MM.1S (cell line): ENCODE measurements at regions not wholly inside any gene's neighbourhood (a gene's known extent, or its start where the extent isn't known, plus 50 kb on each side); places are given as distances from the start of the nearest gene placed in this dataset.

Source experiments
- DNase-seq: peaks from one replicate; pipeline ENCODE4 v3.0.0-alpha.2; 2015
- H2AFZ ChIP-seq: fragments of 300-600 bp; sonication (generic); 2 replicates; pipeline ENCODE4 v1.6.0; 2016; ENCODE audit warnings: antibody characterized with exemption, low read length
- H3F3A ChIP-seq: fragments of 300-600 bp; sonication (generic); 2 replicates; pipeline ENCODE4 v1.6.1; 2016; ENCODE audit warnings: mild to moderate bottlenecking, antibody characterized with exemption, low read length, moderate library complexity, mixed read lengths; ENCODE audit not compliant: insufficient read depth
- H3K27ac ChIP-seq: fragments of 300-600 bp; sonication (generic); 2 replicates; pipeline ENCODE4 v1.5.1; 2016; ENCODE audit warnings: mild to moderate bottlenecking, low read length
- H3K27me3 ChIP-seq: fragments of 300-600 bp; sonication (generic); replicated peaks from 2 replicates; pipeline ENCODE4 v1.6.0; 2016; ENCODE audit warnings: low read length; ENCODE audit not compliant: insufficient read depth
- H3K36me3 ChIP-seq: fragments of 300-600 bp; sonication (generic); replicated peaks from 2 replicates; pipeline ENCODE4 v1.6.1; 2016; ENCODE audit warnings: mild to moderate bottlenecking, low read length, mixed read lengths; ENCODE audit not compliant: insufficient read depth
- H3K4me1 ChIP-seq: fragments of 300-600 bp; sonication (generic); 2 replicates; pipeline ENCODE4 v1.6.1; 2016; ENCODE audit warnings: low read length, mixed read lengths
- H3K4me2 ChIP-seq: fragments of 300-600 bp; sonication (generic); 2 replicates; pipeline ENCODE4 v1.6.0; 2016; ENCODE audit warnings: low read depth, low read length
- H3K4me3 ChIP-seq: fragments of 300-600 bp; sonication (generic); 2 replicates; pipeline ENCODE4 v1.5.1; 2016; ENCODE audit warnings: low read length, mixed read lengths
- H3K79me2 ChIP-seq: fragments of 300-600 bp; sonication (generic); 2 replicates; pipeline ENCODE4 v1.6.1; 2016; ENCODE audit warnings: mixed run types, low read length, mixed read lengths
- H3K9ac ChIP-seq: fragments of 300-600 bp; sonication (generic); 2 replicates; pipeline ENCODE4 v1.6.1; 2016; ENCODE audit warnings: low read length, mixed read lengths
- H3K9me2 ChIP-seq: fragments of 300-600 bp; sonication (generic); replicated peaks from 2 replicates; pipeline ENCODE4 v1.6.1; 2016; ENCODE audit warnings: mild to moderate bottlenecking, low read length, mixed read lengths; ENCODE audit not compliant: insufficient read depth
- H3K9me3 ChIP-seq: fragments of 300-600 bp; sonication (generic); replicated peaks from 2 replicates; pipeline ENCODE4 v1.6.1; 2016; ENCODE audit warnings: mild to moderate bottlenecking, low read length, mixed read lengths; ENCODE audit not compliant: insufficient read depth
- H4K20me1 ChIP-seq: fragments of 300-600 bp; sonication (generic); 2 replicates; pipeline ENCODE4 v1.6.1; 2016; ENCODE audit warnings: mild to moderate bottlenecking, low read length, moderate library complexity, mixed read lengths; ENCODE audit not compliant: insufficient read depth
- CTCF ChIP-seq: fragments of 300-600 bp; sonication (generic); IDR thresholded peaks from 2 replicates; pipeline ENCODE4 v1.5.1; 2016; ENCODE audit warnings: antibody characterized with exemption, low read length, mixed read lengths
- EZH2 ChIP-seq: fragments of 300-600 bp; sonication (generic); optimal IDR thresholded peaks from 2 replicates; pipeline ENCODE3; 2017; ENCODE audit warnings: low read depth, mild to moderate bottlenecking, antibody characterized with exemption, low read length, mixed read lengths
- EZH2phosphoT487 ChIP-seq: fragments of 300-600 bp; sonication (generic); IDR thresholded peaks from 2 replicates; pipeline ENCODE4 v1.6.1; 2018; ENCODE audit warnings: antibody characterized with exemption, low read length

GRCh38 chr17:83144421-83145357, 65.3 kb downstream of the METRNL start:
- H3K9me2 ChIP-seq, result no peaks in the 10 kb centered on the region
- H3K27me3 ChIP-seq, result peaks cover 98% of the 10 kb centered on the region
- no peak overlapping the region for H3K4me3 ChIP-seq
- H3K36me3 ChIP-seq, result no peaks in the 10 kb centered on the region
- H3K9me3 ChIP-seq, result no peaks in the 10 kb centered on the region
- H3K4me2 ChIP-seq, result no peak overlapping the region
- no peak for TF ChIP-seq EZH2
- no peaks in the 10 kb centered on the region for H3K4me1 ChIP-seq
- H2AFZ ChIP-seq, result no peak overlapping the region
- no peaks in the 10 kb centered on the region for H3F3A ChIP-seq
- no peak overlapping the region for H3K9ac ChIP-seq
- no peaks in the 10 kb centered on the region for H4K20me1 ChIP-seq
- DNase-seq, result no peak
- H3K27ac ChIP-seq, result no peak overlapping the region
- H3K79me2 ChIP-seq, result no peaks in the 10 kb centered on the region

GRCh38 chr17:83145358-83145738, 65.9 kb downstream of the METRNL start:
- Histone ChIP-seq H3K9me3 (no peaks in the 10 kb centered on the region), H3K79me2 (no peaks in the 10 kb centered on the region), H3K4me2 (no peak overlapping the region), H3K27ac (no peak overlapping the region), H3K36me3 (no peaks in the 10 kb centered on the region), H3F3A (no peaks in the 10 kb centered on the region), H3K27me3 (peaks cover 100% of the 10 kb centered on the region), H3K9ac (no peak overlapping the region), H3K4me3 (no peak overlapping the region), H4K20me1 (no peaks in the 10 kb centered on the region), H3K9me2 (no peaks in the 10 kb centered on the region), H2AFZ (no peak overlapping the region), H3K4me1 (no peaks in the 10 kb centered on the region)
- TF ChIP-seq EZH2phosphoT487 (no peak), CTCF (no peak), EZH2 (no peak)
- DNase-seq, result no peak

DNA sequence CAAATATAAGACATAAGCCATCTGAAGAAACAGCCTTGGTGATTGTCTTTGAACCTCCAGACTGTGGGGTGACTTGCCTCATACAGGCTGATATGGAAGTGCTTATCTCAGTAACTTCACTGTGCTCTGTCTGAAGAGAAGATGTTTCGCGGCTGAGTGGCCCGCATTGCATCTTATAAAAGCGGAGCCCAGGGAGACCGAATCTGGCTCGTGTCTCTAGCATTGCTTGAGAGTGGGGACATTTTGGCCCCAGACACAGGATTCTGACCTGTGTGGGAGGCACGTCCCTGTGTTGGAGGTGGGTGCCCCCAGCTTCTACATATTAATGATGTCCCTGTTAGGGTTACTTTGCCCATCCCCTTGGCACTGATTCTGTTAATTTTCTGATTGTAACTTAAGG, 66.4 kb downstream of the METRNL start:
- Histone ChIP-seq H3K36me3 (no peaks in the 10 kb centered on the region), H3K27ac (no peak overlapping the region), H3K79me2 (no peaks in the 10 kb centered on the region), H3K9ac (no peak overlapping the region), H3K9me2 (no peaks in the 10 kb centered on the region), H3K27me3 (peaks cover 100% of the 10 kb centered on the region), H3K4me3 (no peak overlapping the region), H3K4me1 (no peaks in the 10 kb centered on the region), H3K9me3 (no peaks in the 10 kb centered on the region), H2AFZ (no peak overlapping the region), H4K20me1 (no peaks in the 10 kb centered on the region), H3K4me2 (no peak overlapping the region), H3F3A (no peaks in the 10 kb centered on the region)
- TF ChIP-seq EZH2phosphoT487 (no peak), EZH2 (no peak), CTCF (no peak)
- no peak for DNase-seq

DNA sequence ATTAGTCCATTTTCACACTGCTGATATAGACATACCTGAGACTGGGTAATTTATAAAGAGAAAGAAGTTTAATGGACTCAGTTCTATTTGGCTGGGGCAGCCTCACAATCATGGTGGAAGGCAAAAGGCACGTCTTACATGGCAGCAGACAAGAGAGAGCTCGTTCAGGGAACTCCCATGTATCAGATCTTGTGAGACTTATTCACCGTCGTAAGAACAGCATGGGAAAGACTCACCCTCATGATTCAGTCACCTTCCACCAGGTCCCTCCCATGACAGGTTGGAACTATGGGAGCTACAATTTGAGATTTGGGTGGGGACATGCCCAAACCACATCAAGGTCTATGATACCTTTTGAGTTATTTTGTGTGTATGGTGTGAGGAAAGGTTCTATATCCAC, 66.9 kb downstream of the METRNL start:
- Histone ChIP-seq H3F3A (no peaks in the 10 kb centered on the region), H3K36me3 (no peaks in the 10 kb centered on the region), H2AFZ (no peak overlapping the region), H4K20me1 (no peaks in the 10 kb centered on the region), H3K9me3 (no peaks in the 10 kb centered on the region), H3K27me3 (peaks cover 100% of the 10 kb centered on the region), H3K79me2 (no peaks in the 10 kb centered on the region), H3K4me2 (no peak overlapping the region), H3K9ac (no peak overlapping the region), H3K27ac (no peak overlapping the region), H3K4me3 (no peak overlapping the region), H3K9me2 (no peaks in the 10 kb centered on the region), H3K4me1 (no peaks in the 10 kb centered on the region)
- TF ChIP-seq EZH2phosphoT487, result no peak
- TF ChIP-seq EZH2, result no peak
- no peak for TF ChIP-seq CTCF
- no peak for DNase-seq
